ENCODE measurements at regions not wholly inside any gene's neighbourhood (a gene's known extent, or its start where the extent isn't known, plus 50 kb on each side); places are given as distances from the start of the nearest gene placed in this dataset.

- Histone ChIP-seq H3K4me1 (no peaks in the 10 kb centered on the region), H3K36me3 (no peaks in the 10 kb centered on the region), H3K9me3 (replicated peaks in 1 of 11) (no peaks in the 10 kb centered on the region), H4K20me1 (no peaks in the 10 kb centered on the region), H3K9ac (no peak overlapping the region), H3K4me3 (no peak overlapping the region), H3K27me3 (no peaks in the 10 kb centered on the region), H3K27ac (no peak overlapping the region), H3K4me2 (no peak overlapping the region)
- TF ChIP-seq Cebpa-rat (IDR thresholded peaks at IDR 0.05) = no peak
These were observed 346.8 kb upstream of the NUDT12 start for GRCh38 chr5:103909391-103909790.

- Histone ChIP-seq H3K4me2 (no peak overlapping the region), H3K9ac (no peak overlapping the region)
- TF ChIP-seq Cebpa-rat (IDR thresholded peaks at IDR 0.05) = no peak
These were observed 345.9 kb upstream of the NUDT12 start for GRCh38 chr5:103908336-103909080.

GRCh38 chr5:103907001-103907400 is 344.4 kb upstream of the NUDT12 start:
- no peaks in the 10 kb centered on the region for H3K36me3 ChIP-seq
- H3K27me3 ChIP-seq = no peaks in the 10 kb centered on the region
- no peaks in the 10 kb centered on the region for H3K4me1 ChIP-seq
- TF ChIP-seq Cebpa-rat (IDR thresholded peaks at IDR 0.05) = no peak
- no peak overlapping the region for H3K9ac ChIP-seq
- H3K4me3 ChIP-seq = no peak overlapping the region
- no peaks in the 10 kb centered on the region for H3K9me3 ChIP-seq (replicated peaks in 1 of 11)
- H4K20me1 ChIP-seq = no peaks in the 10 kb centered on the region
- H3K4me2 ChIP-seq = no peak overlapping the region
- H3K27ac ChIP-seq = no peak overlapping the region

More at GRCh38 chr5:103908336-103909080, 345.9 kb upstream of the NUDT12 start:
- Histone ChIP-seq H3K4me3 (no peak overlapping the region), H3K27me3 (no peaks in the 10 kb centered on the region), H3K4me1 (no peaks in the 10 kb centered on the region), H3K9me3 (replicated peaks in 1 of 11) (no peaks in the 10 kb centered on the region), H4K20me1 (no peaks in the 10 kb centered on the region), H3K36me3 (no peaks in the 10 kb centered on the region), H3K27ac (no peak overlapping the region)

GRCh38 chr5:103904651-103905050 is 342.1 kb upstream of the NUDT12 start:
- no peak for TF ChIP-seq Cebpa-rat (IDR thresholded peaks at IDR 0.05)
- H3K9me3 ChIP-seq (replicated peaks in 1 of 11) = peaks cover 0 to 6% (median 0%) of the 10 kb centered on the region in 11 experiments; a peak in 2 of 22 replicates
- H3K4me3 ChIP-seq = no peak overlapping the region
- no peak overlapping the region for H3K9ac ChIP-seq
- H3K36me3 ChIP-seq = no peaks in the 10 kb centered on the region
- no peak overlapping the region for H3K27ac ChIP-seq
- no peaks in the 10 kb centered on the region for H3K27me3 ChIP-seq
- H3K4me2 ChIP-seq = no peak overlapping the region
- no peaks in the 10 kb centered on the region for H4K20me1 ChIP-seq
- no peaks in the 10 kb centered on the region for H3K4me1 ChIP-seq

GRCh38 chr5:103902893-103903292 is 340.3 kb upstream of the NUDT12 start:
- no peaks in the 10 kb centered on the region for H3K36me3 ChIP-seq
- no peaks in the 10 kb centered on the region for H3K4me1 ChIP-seq
- H3K27ac ChIP-seq = no peak overlapping the region
- H4K20me1 ChIP-seq = no peaks in the 10 kb centered on the region
- H3K4me3 ChIP-seq = no peak overlapping the region
- H3K27me3 ChIP-seq = no peaks in the 10 kb centered on the region
- TF ChIP-seq Cebpa-rat (IDR thresholded peaks at IDR 0.05) = no peak
- no peak overlapping the region for H3K9ac ChIP-seq
- no peak overlapping the region for H3K4me2 ChIP-seq
- H3K9me3 ChIP-seq (replicated peaks in 1 of 11) = peaks cover 0 to 10% (median 0%) of the 10 kb centered on the region in 11 experiments; a peak in 3 of 22 replicates

- Histone ChIP-seq H3K4me3 (no peak overlapping the region), H3K27ac (no peak overlapping the region), H3K4me2 (no peak overlapping the region), H3K36me3 (no peaks in the 10 kb centered on the region), H4K20me1 (no peaks in the 10 kb centered on the region), H3K4me1 (no peaks in the 10 kb centered on the region), H3K9ac (no peak overlapping the region), H3K27me3 (no peaks in the 10 kb centered on the region), H3K9me3 (replicated peaks in 1 of 11) (peaks cover 0 to 10% (median 0%) of the 10 kb centered on the region in 11 experiments; a peak in 3 of 22 replicates)
- TF ChIP-seq Cebpa-rat (IDR thresholded peaks at IDR 0.05) = no peak
These were observed 339.3 kb upstream of the NUDT12 start for GRCh38 chr5:103901885-103902284.

- no peak overlapping the region for H3K4me2 ChIP-seq
- no peak overlapping the region for H3K27ac ChIP-seq
- H3K36me3 ChIP-seq = no peaks in the 10 kb centered on the region
- no peaks in the 10 kb centered on the region for H3K27me3 ChIP-seq
- peaks cover 0 to 10% (median 0%) of the 10 kb centered on the region in 11 experiments; a peak in 3 of 22 replicates for H3K9me3 ChIP-seq (replicated peaks in 1 of 11)
- no peak overlapping the region for H3K9ac ChIP-seq
- no peaks in the 10 kb centered on the region for H4K20me1 ChIP-seq
- TF ChIP-seq Cebpa-rat (IDR thresholded peaks at IDR 0.05) = no peak
- H3K4me3 ChIP-seq = no peak overlapping the region
- H3K4me1 ChIP-seq = no peaks in the 10 kb centered on the region
These were observed 334.0 kb upstream of the NUDT12 start for GRCh38 chr5:103896593-103896992.

GRCh38 chr5:103895738-103896137 is 333.1 kb upstream of the NUDT12 start:
- no peak overlapping the region for H3K4me2 ChIP-seq
- H3K36me3 ChIP-seq = no peaks in the 10 kb centered on the region
- H3K27ac ChIP-seq = no peak overlapping the region
- H3K9ac ChIP-seq = no peak overlapping the region
- TF ChIP-seq Cebpa-rat (IDR thresholded peaks at IDR 0.05) = no peak
- H3K9me3 ChIP-seq (replicated peaks in 1 of 11) = peaks cover 0 to 10% (median 0%) of the 10 kb centered on the region in 11 experiments; a peak in 3 of 22 replicates
- no peak overlapping the region for H3K4me3 ChIP-seq
- no peaks in the 10 kb centered on the region for H4K20me1 ChIP-seq
- no peaks in the 10 kb centered on the region for H3K4me1 ChIP-seq
- H3K27me3 ChIP-seq = no peaks in the 10 kb centered on the region

- Histone ChIP-seq H3K4me1 (no peaks in the 10 kb centered on the region), H3K4me3 (no peak overlapping the region), H3K27ac (no peak overlapping the region), H3K4me2 (no peak overlapping the region), H3K36me3 (no peaks in the 10 kb centered on the region), H3K9ac (no peak overlapping the region), H4K20me1 (no peaks in the 10 kb centered on the region), H3K27me3 (no peaks in the 10 kb centered on the region), H3K9me3 (replicated peaks in 1 of 11) (peaks cover 0 to 10% (median 0%) of the 10 kb centered on the region in 11 experiments; a peak in 3 of 22 replicates)
- TF ChIP-seq Cebpa-rat (IDR thresholded peaks at IDR 0.05) = no peak
These were observed 332.3 kb upstream of the NUDT12 start for GRCh38 chr5:103894882-103895281.

- Histone ChIP-seq H3K36me3 (no peaks in the 10 kb centered on the region), H3K4me3 (no peak overlapping the region), H3K9me3 (replicated peaks in 1 of 11) (no peaks in the 10 kb centered on the region), H3K4me2 (no peak overlapping the region), H3K9ac (no peak overlapping the region), H3K4me1 (no peaks in the 10 kb centered on the region), H4K20me1 (no peaks in the 10 kb centered on the region), H3K27ac (no peak overlapping the region), H3K27me3 (no peaks in the 10 kb centered on the region)
- TF ChIP-seq Cebpa-rat (IDR thresholded peaks at IDR 0.05) = no peak
These were observed 328.6 kb upstream of the NUDT12 start for GRCh38 chr5:103891151-103891550.
